ENCODE measurements at regions not wholly inside any gene's neighbourhood (a gene's known extent, or its start where the extent isn't known, plus 50 kb on each side); places are given as distances from the start of the nearest gene placed in this dataset.

- DNase-seq (no peak), ATAC-seq (ENCODE audit: poor library complexity) (no peak)
- Mint-ChIP-seq H3K27me3 (peaks cover 22% of the 10 kb centered on the region), H3K27ac (no peak overlapping the region), H3K4me3 (no peak overlapping the region), H3K36me3 (ENCODE audit: low read depth) (no peaks in the 10 kb centered on the region), H3K4me1 (ENCODE audit: low read depth) (no peaks in the 10 kb centered on the region), H3K9me3 (no peaks in the 10 kb centered on the region)
- Histone ChIP-seq H3K4me3 (ENCODE audit: low read length) (no peak overlapping the region), H3K27ac (ENCODE audit: low read depth in 1 of 2, low read length in 2 of 2) (no peak overlapping the region), H3K9me3 (ENCODE audit: control insufficient read depth in 1 of 2, insufficient read depth in 1 of 2, low read length in 2 of 2) (no peaks in the 10 kb centered on the region), H3K36me3 (ENCODE audit: insufficient read depth, low read length) (no peaks in the 10 kb centered on the region), H3K4me1 (ENCODE audit: insufficient read depth, low read length) (no peaks in the 10 kb centered on the region), H3K27me3 (ENCODE audit: control insufficient read depth in 1 of 2, insufficient read depth in 2 of 2, low read length in 2 of 2) (no peaks in the 10 kb centered on the region)
- intact Hi-C loops (cut with DNase I, micrococcal nuclease), result no loop called here
- TF ChIP-seq CTCF (IDR thresholded peaks at IDR 0.05), result no peak
- ChIA-PET CTCF (no interaction called here), POLR2A (no interaction called here)
Observed at GRCh38 chr9:71521132-71521531, 247.2 kb downstream of the CEMIP2 start.

GRCh38 chr9:71519098-71519696, 249.1 kb downstream of the CEMIP2 start:
- no peak for DNase-seq
- H3K27me3 Mint-ChIP-seq, result peaks cover 28% of the 10 kb centered on the region
- CTCF ChIA-PET, result no interaction called here
- H3K9me3 Mint-ChIP-seq, result no peaks in the 10 kb centered on the region
- intact Hi-C loops (cut with DNase I, micrococcal nuclease), result no loop called here
- no peak for TF ChIP-seq CTCF (IDR thresholded peaks at IDR 0.05)
- Histone ChIP-seq H3K4me1 (ENCODE audit: insufficient read depth, low read length) (no peaks in the 10 kb centered on the region), H3K4me3 (ENCODE audit: low read length) (no peak overlapping the region), H3K27ac (ENCODE audit: low read depth in 1 of 2, low read length in 2 of 2) (no peak overlapping the region), H3K9me3 (ENCODE audit: control insufficient read depth in 1 of 2, insufficient read depth in 1 of 2, low read length in 2 of 2) (no peaks in the 10 kb centered on the region), H3K27me3 (ENCODE audit: control insufficient read depth in 1 of 2, insufficient read depth in 2 of 2, low read length in 2 of 2) (peaks cover 0 to 3% of the 10 kb centered on the region in 2 experiments), H3K36me3 (ENCODE audit: insufficient read depth, low read length) (no peaks in the 10 kb centered on the region)
- POLR2A ChIA-PET, result interaction anchor here (0.8 kb wide), 1 partner anchor 13 kb away, joined by 3 read pairs; no protein-coding TSS in a partner anchor
- ATAC-seq (ENCODE audit: poor library complexity), result no peak
- H3K27ac Mint-ChIP-seq, result no peak overlapping the region
- H3K4me3 Mint-ChIP-seq, result no peak overlapping the region
- no peaks in the 10 kb centered on the region for H3K36me3 Mint-ChIP-seq (ENCODE audit: low read depth)
- H3K4me1 Mint-ChIP-seq (ENCODE audit: low read depth), result no peaks in the 10 kb centered on the region

- H3K36me3 Mint-ChIP-seq (ENCODE audit: low read depth), result no peaks in the 10 kb centered on the region
- H3K27me3 ChIP-seq (ENCODE audit: control insufficient read depth in 1 of 2, insufficient read depth in 2 of 2, low read length in 2 of 2), result peaks cover 0 to 3% of the 10 kb centered on the region in 2 experiments
- no peaks in the 10 kb centered on the region for H3K9me3 ChIP-seq (ENCODE audit: control insufficient read depth in 1 of 2, insufficient read depth in 1 of 2, low read length in 2 of 2)
- H3K4me3 ChIP-seq (ENCODE audit: low read length), result no peak overlapping the region
- ChIA-PET POLR2A (interaction anchor here (0.8 kb wide), 1 partner anchor 12 kb away, joined by 3 read pairs; no protein-coding TSS in a partner anchor), CTCF (no interaction called here)
- no peak for TF ChIP-seq CTCF (IDR thresholded peaks at IDR 0.05)
- no peak overlapping the region for H3K27ac Mint-ChIP-seq
- H3K27ac ChIP-seq (ENCODE audit: low read depth in 1 of 2, low read length in 2 of 2), result no peak overlapping the region
- no peak for ATAC-seq (ENCODE audit: poor library complexity)
- no peaks in the 10 kb centered on the region for H3K9me3 Mint-ChIP-seq
- no peaks in the 10 kb centered on the region for H3K4me1 Mint-ChIP-seq (ENCODE audit: low read depth)
- H3K4me3 Mint-ChIP-seq, result no peak overlapping the region
- H3K4me1 ChIP-seq (ENCODE audit: insufficient read depth, low read length), result no peaks in the 10 kb centered on the region
- no peak for DNase-seq
- no peaks in the 10 kb centered on the region for H3K36me3 ChIP-seq (ENCODE audit: insufficient read depth, low read length)
- intact Hi-C loops (cut with DNase I, micrococcal nuclease), result no loop called here
- peaks cover 32% of the 10 kb centered on the region for H3K27me3 Mint-ChIP-seq
Observed at GRCh38 chr9:71518045-71518827, 250.1 kb downstream of the CEMIP2 start.

All from CD4-positive, alpha-beta T cell (primary cell).